CD4-positive, alpha-beta T cell (primary cell): ENCODE measurements at regions not wholly inside any gene's neighbourhood (a gene's known extent, or its start where the extent isn't known, plus 50 kb on each side); places are given as distances from the start of the nearest gene placed in this dataset.

ENCODE experiments used
- ATAC-seq: fragments of 200-7000 bp; cut with Tn5 transposase; one replicate; pipeline ENCODE4 v1.10.0; 2022; ENCODE audit warnings: mild to moderate bottlenecking; ENCODE audit not compliant: poor library complexity
- CTCF ChIA-PET: fragments of 350-600 bp; sonication (Branson Sonifier 250); formaldehyde crosslinking; loops from one replicate; lab custom pipeline; 2021; ENCODE audit warnings: antibody characterized with exemption, inconsistent platforms; lab: Charles Lee
- POLR2A ChIA-PET: fragments of 350-600 bp; sonication (Branson Sonifier 250); formaldehyde crosslinking; loops from one replicate; lab custom pipeline; 2021; ENCODE audit warnings: antibody characterized with exemption, inconsistent platforms; lab: Charles Lee
- DNase-seq, 14 experiments: peaks; one replicate each; pipeline ENCODE4 v3.0.0-alpha.2; 2013 to 2020; ENCODE audit warnings: mixed read lengths in 2 of 14
- H3K27ac ChIP-seq, 2 donors: one replicate each; pipeline versions ENCODE4 v1.5.1 to v1.7.0; 2013; ENCODE audit warnings: low read length in 2 of 2, low read depth in 1 of 2, mild to moderate bottlenecking in 1 of 2
- H3K27me3 ChIP-seq, 2 experiments: 1 replicate in 1 of 2; 2 replicates in 1 of 2; pipeline versions ENCODE4 v1.6.1 to v1.7.0; 2013; ENCODE audit warnings: low read length in 2 of 2, control low read depth in 1 of 2, mild to moderate bottlenecking in 1 of 2, moderate library complexity in 1 of 2; ENCODE audit not compliant: insufficient read depth in 2 of 2, control insufficient read depth in 1 of 2
- H3K36me3 ChIP-seq: one replicate; pipeline ENCODE4 v1.6.1; 2013; ENCODE audit warnings: low read length, control low read depth; ENCODE audit not compliant: insufficient read depth
- H3K4me1 ChIP-seq: one replicate; pipeline ENCODE4 v1.6.1; 2013; ENCODE audit warnings: low read length, control low read depth; ENCODE audit not compliant: insufficient read depth
- H3K4me3 ChIP-seq: one replicate; pipeline ENCODE4 v1.5.1; 2013; ENCODE audit warnings: mild to moderate bottlenecking, low read length, moderate library complexity
- H3K9me3 ChIP-seq, 2 experiments: 1 replicate in 1 of 2; 2 replicates in 1 of 2; pipeline versions ENCODE4 v1.6.1 to v1.7.0; 2013; ENCODE audit warnings: low read length in 2 of 2, mild to moderate bottlenecking in 2 of 2, control low read depth in 1 of 2, moderate library complexity in 1 of 2; ENCODE audit not compliant: control insufficient read depth in 1 of 2, insufficient read depth in 1 of 2
- H3K27ac Mint-ChIP-seq: one replicate; pipeline ENCODE4 v1.8.0; 2020; ENCODE audit warnings: mixed read lengths
- H3K27me3 Mint-ChIP-seq: one replicate; pipeline ENCODE4 v1.8.0; 2021; ENCODE audit warnings: mixed read lengths
- H3K36me3 Mint-ChIP-seq: one replicate; pipeline ENCODE4 v1.8.0; 2021; ENCODE audit warnings: low read depth, mixed read lengths
- H3K4me1 Mint-ChIP-seq: one replicate; pipeline ENCODE4 v1.8.0; 2021; ENCODE audit warnings: low read depth, mixed read lengths
- H3K4me3 Mint-ChIP-seq: one replicate; pipeline ENCODE4 v1.8.0; 2020; ENCODE audit warnings: mild to moderate bottlenecking, mixed read lengths
- H3K9me3 Mint-ChIP-seq: one replicate; pipeline ENCODE4 v1.8.0; 2020; ENCODE audit warnings: mixed read lengths
- CTCF ChIP-seq: fragments of 200-600 bp; IDR thresholded peaks from one replicate; pipeline ENCODE4 v1.8.0; 2022; ENCODE audit warnings: antibody characterized with exemption, mild to moderate bottlenecking
- intact Hi-C, 2 experiments: fragments of 100-400 bp; cut with DNase I in 1 of 2; cut with micrococcal nuclease in 1 of 2; formaldehyde crosslinking; loops; one replicate each; pipeline versions ENCODE4 v1.15.1 to v1.9.0; 2023 to 2025; cut with DNase I, micrococcal nuclease

GRCh38 chr18:63062246-63062645 is 257.3 kb downstream of the BCL2 start:
- Mint-ChIP-seq H3K27me3 (no peaks in the 10 kb centered on the region), H3K4me1 (no peaks in the 10 kb centered on the region), H3K9me3 (no peaks in the 10 kb centered on the region), H3K27ac (no peak overlapping the region), H3K36me3 (no peaks in the 10 kb centered on the region), H3K4me3 (no peak overlapping the region)
- no peak for TF ChIP-seq CTCF
- Histone ChIP-seq H3K27me3 (no peaks in the 10 kb centered on the region), H3K4me1 (no peaks in the 10 kb centered on the region), H3K4me3 (no peak overlapping the region), H3K27ac (no peak overlapping the region), H3K36me3 (no peaks in the 10 kb centered on the region), H3K9me3 (no peaks in the 10 kb centered on the region)
- intact Hi-C loops = no loop called here
- no peak for ATAC-seq
- POLR2A ChIA-PET = no interaction called here
- DNase-seq = no peak
- CTCF ChIA-PET = no interaction called here

GRCh38 chr18:63061303-63061702 is 258.3 kb downstream of the BCL2 start:
- H3K4me1 Mint-ChIP-seq = no peaks in the 10 kb centered on the region
- no peaks in the 10 kb centered on the region for H3K9me3 Mint-ChIP-seq
- CTCF ChIA-PET = no interaction called here
- H3K4me1 ChIP-seq = no peaks in the 10 kb centered on the region
- H3K4me3 Mint-ChIP-seq = no peak overlapping the region
- no peak overlapping the region for H3K4me3 ChIP-seq
- no peak overlapping the region for H3K27ac ChIP-seq
- no peaks in the 10 kb centered on the region for H3K9me3 ChIP-seq
- H3K27me3 ChIP-seq = no peaks in the 10 kb centered on the region
- ATAC-seq (no peak), DNase-seq (no peak)
- H3K27ac Mint-ChIP-seq = no peak overlapping the region
- no peaks in the 10 kb centered on the region for H3K36me3 ChIP-seq
- no peaks in the 10 kb centered on the region for H3K27me3 Mint-ChIP-seq
- H3K36me3 Mint-ChIP-seq = no peaks in the 10 kb centered on the region
- intact Hi-C loops = no loop called here
- TF ChIP-seq CTCF = no peak
- POLR2A ChIA-PET = no interaction called here

- Mint-ChIP-seq H3K4me1 (no peaks in the 10 kb centered on the region), H3K36me3 (no peaks in the 10 kb centered on the region), H3K27me3 (no peaks in the 10 kb centered on the region), H3K27ac (no peak overlapping the region), H3K9me3 (no peaks in the 10 kb centered on the region), H3K4me3 (no peak overlapping the region)
- ChIA-PET POLR2A (interaction anchor here (0.6 to 1.0 kb wide), 2 partner anchors 17 to 455 kb away, joined by 3 read pairs; no protein-coding TSS in a partner anchor), CTCF (no interaction called here)
- Histone ChIP-seq H3K4me1 (no peaks in the 10 kb centered on the region), H3K4me3 (no peak overlapping the region), H3K27ac (no peak overlapping the region), H3K36me3 (no peaks in the 10 kb centered on the region), H3K9me3 (no peaks in the 10 kb centered on the region), H3K27me3 (no peaks in the 10 kb centered on the region)
- TF ChIP-seq CTCF = no peak
- intact Hi-C loops = no loop called here
- ATAC-seq (no peak), DNase-seq (no peak)
Observed at GRCh38 chr18:63058521-63058920, 261.0 kb downstream of the BCL2 start.
